HUES64 (cell line): ENCODE measurements at regions not wholly inside any gene's neighbourhood (a gene's known extent, or its start where the extent isn't known, plus 50 kb on each side); places are given as distances from the start of the nearest gene placed in this dataset.

ENCODE experiments used
- H3K27ac ChIP-seq: 2 replicates; pipeline ENCODE4 v1.7.0; 2013; ENCODE audit warnings: low read depth, low read length, inconsistent platforms
- H3K27me3 ChIP-seq: 2 replicates; pipeline ENCODE4 v1.6.1; 2013; ENCODE audit warnings: mild to moderate bottlenecking, low read length; ENCODE audit not compliant: insufficient read depth
- H3K36me3 ChIP-seq: 2 replicates; pipeline ENCODE4 v1.6.1; 2013; ENCODE audit warnings: mild to moderate bottlenecking, low read length; ENCODE audit not compliant: insufficient read depth
- H3K4me1 ChIP-seq: 2 replicates; pipeline ENCODE4 v1.6.1; 2013; ENCODE audit warnings: mild to moderate bottlenecking, low read length, moderate library complexity; ENCODE audit not compliant: insufficient read depth
- H3K4me3 ChIP-seq: 2 replicates; pipeline ENCODE4 v1.5.1; 2013; ENCODE audit warnings: mild to moderate bottlenecking, low read length, moderate library complexity
- H3K9ac ChIP-seq: 2 replicates; pipeline ENCODE4 v1.6.1; 2013; ENCODE audit warnings: mild to moderate bottlenecking, low read depth, low read length
- H3K9me3 ChIP-seq: 2 replicates; pipeline ENCODE4 v1.6.1; 2013; ENCODE audit warnings: low read depth, low read length; ENCODE audit not compliant: insufficient read depth
- WGBS: fragments of 150-250, 120-280 bp; methylation state at CpG from one replicate; pipeline ENCODE4 v1.1.7; 2013; ENCODE audit warnings: missing lambda C conversion rate; 5-methylcytosine and 5-hydroxymethylcytosine counted together

DNA sequence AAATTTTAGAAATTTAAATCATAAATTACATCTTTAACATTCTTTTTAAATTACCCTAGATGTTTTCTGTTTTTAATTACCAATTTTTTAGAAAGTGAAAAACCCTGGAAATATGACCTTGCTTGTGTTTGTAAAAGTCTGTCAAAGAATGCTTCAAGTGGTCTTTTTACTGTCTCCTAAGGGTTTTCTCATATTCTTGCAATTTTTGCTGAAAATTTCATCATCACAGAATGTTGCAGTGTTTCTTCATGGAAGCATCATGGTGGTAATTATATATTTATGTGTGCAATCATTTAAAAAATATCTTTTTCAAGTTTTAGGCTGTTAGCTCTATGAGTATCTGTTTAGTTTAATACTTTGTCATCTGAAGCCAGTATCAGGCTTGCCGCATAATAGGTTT, 178.2 kb downstream of the HDGFL1 start:
- Histone ChIP-seq H3K36me3 (no peaks in the 10 kb centered on the region), H3K9me3 (no peaks in the 10 kb centered on the region), H3K27ac (no peak overlapping the region), H3K4me1 (no peaks in the 10 kb centered on the region), H3K4me3 (no peak overlapping the region), H3K27me3 (no peaks in the 10 kb centered on the region), H3K9ac (no peak overlapping the region)
- 44% methylated on average over 1 of the region's 1 CpG for WGBS

DNA sequence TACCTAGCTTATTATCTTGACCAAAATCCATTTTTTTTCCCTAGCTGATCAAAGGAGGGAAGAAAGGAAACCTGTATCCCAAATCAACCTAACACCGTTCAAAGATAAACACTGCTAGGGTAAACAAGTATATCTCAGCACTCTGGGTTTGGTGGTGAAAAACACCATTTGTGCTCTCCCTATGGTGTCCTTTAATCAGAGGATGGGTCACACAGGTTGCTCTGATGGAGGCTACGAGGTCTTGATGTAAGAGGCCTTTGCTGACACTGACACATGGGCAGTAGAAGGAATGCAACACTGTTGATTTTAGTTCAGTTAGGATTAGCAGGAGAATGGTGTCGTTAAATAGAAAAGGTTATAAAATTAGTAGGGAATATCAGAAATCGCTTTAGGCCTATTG, 179.3 kb downstream of the HDGFL1 start:
- H3K9ac ChIP-seq = no peak overlapping the region

GRCh38 chr6:22749696-22750095, 180.3 kb downstream of the HDGFL1 start:
- no peaks in the 10 kb centered on the region for H3K27me3 ChIP-seq
- H3K4me1 ChIP-seq = no peaks in the 10 kb centered on the region
- H3K36me3 ChIP-seq = no peaks in the 10 kb centered on the region
- no peaks in the 10 kb centered on the region for H3K9me3 ChIP-seq
- no peak overlapping the region for H3K4me3 ChIP-seq
- no peak overlapping the region for H3K27ac ChIP-seq
- H3K9ac ChIP-seq = no peak overlapping the region
- 92% methylated on average over 3 of the region's 3 CpGs for WGBS

More for the DNA sequence above, 179.3 kb downstream of the HDGFL1 start:
- Histone ChIP-seq H3K4me3 (no peak overlapping the region), H3K27me3 (no peaks in the 10 kb centered on the region), H3K36me3 (no peaks in the 10 kb centered on the region), H3K27ac (no peak overlapping the region), H3K4me1 (no peaks in the 10 kb centered on the region), H3K9me3 (no peaks in the 10 kb centered on the region)
- WGBS = 77% methylated on average over 3 of the region's 4 CpGs

DNA sequence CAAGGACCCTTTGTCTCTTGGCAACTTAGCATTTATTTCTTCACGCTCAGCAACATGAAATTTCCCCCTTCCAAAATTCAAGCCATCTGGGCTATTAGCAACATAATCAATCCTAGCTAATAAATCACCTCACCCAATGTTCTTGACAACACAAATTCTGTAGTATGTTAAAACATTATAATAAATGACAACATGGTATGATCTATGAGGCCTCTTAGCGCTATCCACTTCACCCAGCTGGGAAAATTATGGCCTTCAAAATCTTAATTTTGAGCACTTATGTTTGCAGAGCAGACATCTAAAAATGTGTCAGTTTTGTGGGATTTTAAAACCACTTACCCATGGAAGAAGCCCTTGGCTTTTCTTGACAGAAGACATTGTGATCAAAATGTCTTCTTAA, 181.9 kb downstream of the HDGFL1 start:
- H3K4me1 ChIP-seq = no peaks in the 10 kb centered on the region
- no peak overlapping the region for H3K4me3 ChIP-seq
- no peak overlapping the region for H3K27ac ChIP-seq
- no peak overlapping the region for H3K9ac ChIP-seq
- no peaks in the 10 kb centered on the region for H3K9me3 ChIP-seq
- H3K27me3 ChIP-seq = no peaks in the 10 kb centered on the region
- 93% methylated on average over 2 of the region's 2 CpGs for WGBS
- no peaks in the 10 kb centered on the region for H3K36me3 ChIP-seq

DNA sequence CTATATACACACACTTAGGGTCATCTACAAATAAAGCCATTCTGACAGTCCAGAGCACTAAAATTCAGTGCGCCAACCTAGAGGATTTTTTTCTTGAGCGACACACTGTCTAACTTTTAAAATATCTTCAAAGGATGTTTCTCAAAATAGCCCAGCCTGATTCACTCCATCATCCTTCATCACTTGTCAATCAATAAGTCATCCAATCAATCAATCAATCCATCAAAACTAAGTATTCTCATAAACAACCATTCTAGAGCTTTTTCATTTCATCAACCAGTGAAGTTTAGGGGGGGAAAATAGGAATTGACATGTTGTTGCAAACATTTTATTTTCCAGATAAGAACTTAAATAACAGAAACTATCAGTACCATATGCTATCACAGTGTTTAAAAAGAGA, 183.2 kb downstream of the HDGFL1 start:
- Histone ChIP-seq H3K27me3 (no peaks in the 10 kb centered on the region), H3K4me1 (no peaks in the 10 kb centered on the region), H3K27ac (no peak overlapping the region), H3K9ac (no peak overlapping the region), H3K9me3 (no peaks in the 10 kb centered on the region), H3K4me3 (no peak overlapping the region), H3K36me3 (no peaks in the 10 kb centered on the region)
- over 99% methylated on average over 2 of the region's 2 CpGs for WGBS

DNA sequence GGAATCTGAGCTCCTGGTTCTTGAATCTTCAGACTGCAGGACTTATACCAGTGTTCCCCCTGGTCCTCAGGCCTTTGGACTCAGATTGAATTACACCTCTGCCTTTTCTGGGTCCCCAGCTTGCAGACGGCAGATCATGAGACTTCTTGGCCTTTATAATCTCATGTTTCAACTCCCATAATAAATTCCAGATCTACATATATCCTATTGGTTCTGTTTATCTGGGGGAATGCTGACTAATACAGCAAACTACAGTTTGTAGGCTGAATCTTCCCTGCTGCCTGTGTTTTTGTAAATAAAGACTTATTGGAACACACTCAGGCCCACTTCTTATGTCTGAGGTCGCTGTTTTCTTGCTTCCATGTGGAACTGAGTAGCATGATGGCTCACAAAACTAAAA, 184.7 kb downstream of the HDGFL1 start:
- H3K27me3 ChIP-seq = no peaks in the 10 kb centered on the region
- H3K9me3 ChIP-seq = no peaks in the 10 kb centered on the region
- no peak overlapping the region for H3K4me3 ChIP-seq
- H3K9ac ChIP-seq = no peak overlapping the region
- 48% methylated on average over 2 of the region's 2 CpGs for WGBS
- no peak overlapping the region for H3K27ac ChIP-seq
- no peaks in the 10 kb centered on the region for H3K4me1 ChIP-seq
- H3K36me3 ChIP-seq = no peaks in the 10 kb centered on the region

DNA sequence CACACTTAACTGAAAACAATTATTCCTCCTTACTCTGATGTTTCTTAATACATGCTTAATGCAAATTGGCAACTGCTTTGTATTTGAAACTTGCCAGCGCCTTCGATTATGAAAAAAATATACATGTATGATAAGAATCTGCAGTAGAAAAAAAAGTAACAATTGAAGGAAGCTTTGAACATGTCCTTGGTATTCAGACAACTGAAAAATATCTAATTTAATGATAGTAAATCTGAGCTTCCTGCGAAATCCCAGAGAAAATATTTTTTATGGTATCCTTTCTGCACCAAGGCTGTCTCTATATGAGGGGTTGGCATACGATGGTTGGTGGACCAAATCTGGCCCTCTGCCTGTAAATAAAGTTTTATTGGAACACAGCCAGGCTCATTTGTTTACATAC, 186.2 kb downstream of the HDGFL1 start:
- Histone ChIP-seq H3K9me3 (no peaks in the 10 kb centered on the region), H3K27me3 (no peaks in the 10 kb centered on the region), H3K4me3 (no peak overlapping the region), H3K9ac (no peak overlapping the region), H3K36me3 (no peaks in the 10 kb centered on the region), H3K4me1 (no peaks in the 10 kb centered on the region), H3K27ac (no peak overlapping the region)
- WGBS = 96% methylated on average over 4 of the region's 4 CpGs

- H3K9ac ChIP-seq = no peak overlapping the region
- no peaks in the 10 kb centered on the region for H3K27me3 ChIP-seq
- H3K27ac ChIP-seq = no peak overlapping the region
- no peak overlapping the region for H3K4me3 ChIP-seq
- no peaks in the 10 kb centered on the region for H3K36me3 ChIP-seq
- no peaks in the 10 kb centered on the region for H3K9me3 ChIP-seq
- H3K4me1 ChIP-seq = no peaks in the 10 kb centered on the region
- WGBS = 91% methylated on average over 3 of the region's 3 CpGs
These were observed 187.0 kb downstream of the HDGFL1 start for GRCh38 chr6:22756365-22756764.

DNA sequence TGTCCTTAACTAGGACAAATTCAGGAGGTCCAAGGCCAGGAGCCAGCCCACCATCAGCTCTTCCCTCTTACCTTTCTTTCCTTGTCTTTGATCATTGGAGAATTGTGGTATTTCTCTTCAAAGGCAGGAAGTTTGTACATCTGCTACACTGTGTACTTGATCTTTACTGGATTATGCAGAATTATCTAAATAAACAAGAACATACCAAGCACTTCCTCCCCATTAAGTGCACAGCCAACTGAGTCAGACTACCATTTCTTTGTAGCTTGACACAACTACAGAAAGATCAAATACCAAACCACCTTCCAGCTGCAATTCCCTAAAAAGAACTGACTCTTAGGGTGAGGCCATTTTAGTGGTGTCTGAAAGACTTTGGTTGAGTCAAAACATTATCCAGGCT, 195.1 kb downstream of the HDGFL1 start:
- Histone ChIP-seq H3K9me3 (no peaks in the 10 kb centered on the region), H3K27me3 (no peaks in the 10 kb centered on the region), H3K9ac (no peak overlapping the region), H3K4me1 (no peaks in the 10 kb centered on the region), H3K4me3 (no peak overlapping the region), H3K27ac (no peak overlapping the region), H3K36me3 (no peaks in the 10 kb centered on the region)

DNA sequence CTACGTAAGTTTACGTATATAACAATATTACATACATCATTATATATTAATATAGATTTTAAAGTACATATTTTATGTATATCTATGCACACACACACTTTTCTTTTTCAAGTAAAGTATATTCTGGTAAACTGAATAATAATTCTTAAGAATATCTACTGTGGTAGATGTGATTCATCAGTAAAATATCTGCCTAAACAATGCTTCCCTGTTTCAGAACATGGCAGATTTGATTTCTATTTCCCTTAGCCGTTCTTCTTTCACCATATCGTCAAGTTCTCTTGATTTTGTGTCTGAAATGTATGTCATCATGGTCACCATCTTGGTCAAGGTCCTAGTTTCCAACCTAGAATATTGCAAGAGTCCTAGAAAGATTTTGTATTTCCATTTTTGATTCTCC, 195.6 kb downstream of the HDGFL1 start:
- Histone ChIP-seq H3K9me3 (no peaks in the 10 kb centered on the region), H3K9ac (no peak overlapping the region), H3K36me3 (no peaks in the 10 kb centered on the region), H3K27me3 (no peaks in the 10 kb centered on the region), H3K4me3 (no peak overlapping the region), H3K27ac (no peak overlapping the region), H3K4me1 (no peaks in the 10 kb centered on the region)
- 96% methylated on average over 2 of the region's 4 CpGs for WGBS

DNA sequence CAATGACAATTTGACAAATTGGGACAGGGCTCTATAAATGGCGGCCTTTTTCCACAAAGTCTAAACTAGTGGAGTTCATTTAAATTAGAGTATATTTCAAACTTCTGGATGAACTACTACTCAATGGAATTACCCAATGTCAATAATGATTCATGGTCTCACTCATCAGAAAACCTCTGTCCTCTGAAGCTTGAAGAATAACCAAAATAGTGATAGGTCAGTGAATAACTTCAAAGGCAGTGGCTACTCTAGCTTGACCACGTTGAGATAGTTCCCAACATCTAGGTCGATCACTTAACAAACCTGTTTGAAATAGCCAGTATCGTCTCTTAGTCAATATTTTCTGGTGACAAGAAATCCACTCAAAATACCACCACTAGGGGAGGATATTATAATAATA, 197.6 kb downstream of the HDGFL1 start:
- no peaks in the 10 kb centered on the region for H3K4me1 ChIP-seq
- no peaks in the 10 kb centered on the region for H3K9me3 ChIP-seq
- no peak overlapping the region for H3K27ac ChIP-seq
- H3K9ac ChIP-seq = no peak overlapping the region
- H3K36me3 ChIP-seq = no peaks in the 10 kb centered on the region
- no peaks in the 10 kb centered on the region for H3K27me3 ChIP-seq
- H3K4me3 ChIP-seq = no peak overlapping the region
- 97% methylated on average over 3 of the region's 4 CpGs for WGBS

DNA sequence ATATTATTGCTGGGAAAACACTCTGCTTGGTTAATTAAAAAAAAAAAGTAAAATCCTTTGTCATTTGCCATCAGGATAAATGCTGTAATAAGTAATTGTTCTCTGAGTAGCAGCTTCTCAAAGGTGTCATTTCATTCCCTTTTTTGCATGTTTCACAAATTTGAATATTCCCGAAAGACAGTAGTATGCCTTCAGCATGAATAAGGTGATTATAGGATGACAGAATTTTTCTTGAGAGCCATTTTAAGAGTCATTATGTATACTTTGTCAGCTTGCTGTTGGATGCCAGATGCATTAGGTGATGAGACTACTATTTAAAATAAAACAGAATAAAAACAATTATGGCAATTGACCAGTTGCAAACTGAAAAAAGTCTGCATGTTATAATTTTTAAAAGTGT, 200.7 kb downstream of the HDGFL1 start:
- Histone ChIP-seq H3K27ac (no peak overlapping the region), H3K4me1 (no peaks in the 10 kb centered on the region), H3K9ac (no peak overlapping the region), H3K4me3 (no peak overlapping the region), H3K9me3 (no peaks in the 10 kb centered on the region), H3K36me3 (no peaks in the 10 kb centered on the region), H3K27me3 (no peaks in the 10 kb centered on the region)
- WGBS = 100% methylated on average over 1 of the region's 1 CpG
